ENCODE measurements at regions not wholly inside any gene's neighbourhood (a gene's known extent, or its start where the extent isn't known, plus 50 kb on each side); places are given as distances from the start of the nearest gene placed in this dataset.

GRCh38 chr1:219993554-219994433 lies 52.5 kb downstream of the EPRS1 start:
- no peaks in the 10 kb centered on the region for H3K79me2 ChIP-seq (ENCODE audit: insufficient read depth, low read length)
- no peaks in the 10 kb centered on the region for H4K20me1 ChIP-seq (ENCODE audit: insufficient read depth, low read length)
- H3K4me2 ChIP-seq (ENCODE audit: low read length) = no peak overlapping the region
- H3K27ac ChIP-seq (ENCODE audit: low read depth, low read length, poor library complexity, severe bottlenecking) = no peak overlapping the region
- H3K4me3 ChIP-seq (ENCODE audit: low read depth, low read length, poor library complexity, severe bottlenecking) = no peak overlapping the region
- H3K27me3 ChIP-seq (ENCODE audit: insufficient read depth, low read length) = no peaks in the 10 kb centered on the region
- no peak overlapping the region for H3K9ac ChIP-seq (ENCODE audit: low read length)
- H3K9me3 ChIP-seq (ENCODE audit: low read length) = no peaks in the 10 kb centered on the region
- H3F3A ChIP-seq (ENCODE audit: insufficient read depth, low read length) = no peaks in the 10 kb centered on the region
- no peaks in the 10 kb centered on the region for H3K9me2 ChIP-seq (ENCODE audit: low read depth, low read length)
- peaks cover 56% of the 10 kb centered on the region for H3K36me3 ChIP-seq (ENCODE audit: insufficient read depth, low read length)
- H2AFZ ChIP-seq (ENCODE audit: low read length) = no peak overlapping the region
- peaks cover 17% of the 10 kb centered on the region for H3K4me1 ChIP-seq (ENCODE audit: insufficient read depth, low read length, severe bottlenecking)
- TF ChIP-seq EZH2 (IDR thresholded peaks at IDR 0.05; ENCODE audit: borderline replicate concordance, low read length) = no peak
- no peak for TF ChIP-seq CTCF (IDR thresholded peaks at IDR 0.05; ENCODE audit: low read length)

GRCh38 chr1:219991919-219992318 lies 54.4 kb downstream of the EPRS1 start:
- H3K27me3 ChIP-seq (ENCODE audit: insufficient read depth, low read length) = no peaks in the 10 kb centered on the region
- no peaks in the 10 kb centered on the region for H3K9me2 ChIP-seq (ENCODE audit: low read depth, low read length)
- H3F3A ChIP-seq (ENCODE audit: insufficient read depth, low read length) = no peaks in the 10 kb centered on the region
- H3K4me1 ChIP-seq (ENCODE audit: insufficient read depth, low read length, severe bottlenecking) = peaks cover 27% of the 10 kb centered on the region
- TF ChIP-seq EZH2 (IDR thresholded peaks at IDR 0.05; ENCODE audit: borderline replicate concordance, low read length) (no peak), CTCF (IDR thresholded peaks at IDR 0.05; ENCODE audit: low read length) (no peak)
- H3K4me2 ChIP-seq (ENCODE audit: low read length) = no peak overlapping the region
- peaks cover 52% of the 10 kb centered on the region for H3K36me3 ChIP-seq (ENCODE audit: insufficient read depth, low read length)
- no peak overlapping the region for H3K9ac ChIP-seq (ENCODE audit: low read length)
- no peaks in the 10 kb centered on the region for H4K20me1 ChIP-seq (ENCODE audit: insufficient read depth, low read length)
- H3K27ac ChIP-seq (ENCODE audit: low read depth, low read length, poor library complexity, severe bottlenecking) = no peak overlapping the region
- H3K9me3 ChIP-seq (ENCODE audit: low read length) = no peaks in the 10 kb centered on the region
- no peak overlapping the region for H3K4me3 ChIP-seq (ENCODE audit: low read depth, low read length, poor library complexity, severe bottlenecking)
- no peak overlapping the region for H2AFZ ChIP-seq (ENCODE audit: low read length)
- H3K79me2 ChIP-seq (ENCODE audit: insufficient read depth, low read length) = no peaks in the 10 kb centered on the region

- Histone ChIP-seq H2AFZ (ENCODE audit: low read length) (no peak overlapping the region), H3K36me3 (ENCODE audit: insufficient read depth, low read length) (peaks cover 52% of the 10 kb centered on the region)
- no peak for TF ChIP-seq CTCF (IDR thresholded peaks at IDR 0.05; ENCODE audit: low read length)
- TF ChIP-seq EZH2 (IDR thresholded peaks at IDR 0.05; ENCODE audit: borderline replicate concordance, low read length) = no peak
These were observed 54.8 kb downstream of the EPRS1 start for GRCh38 chr1:219991511-219991810.

More at GRCh38 chr1:219991511-219991810, 54.8 kb downstream of the EPRS1 start:
- Histone ChIP-seq H3F3A (ENCODE audit: insufficient read depth, low read length) (no peaks in the 10 kb centered on the region), H3K9me3 (ENCODE audit: low read length) (no peaks in the 10 kb centered on the region), H3K4me3 (ENCODE audit: low read depth, low read length, poor library complexity, severe bottlenecking) (no peak overlapping the region), H3K9ac (ENCODE audit: low read length) (no peak overlapping the region), H3K4me1 (ENCODE audit: insufficient read depth, low read length, severe bottlenecking) (peaks cover 27% of the 10 kb centered on the region), H3K27ac (ENCODE audit: low read depth, low read length, poor library complexity, severe bottlenecking) (no peak overlapping the region), H3K27me3 (ENCODE audit: insufficient read depth, low read length) (no peaks in the 10 kb centered on the region), H3K9me2 (ENCODE audit: low read depth, low read length) (no peaks in the 10 kb centered on the region), H4K20me1 (ENCODE audit: insufficient read depth, low read length) (no peaks in the 10 kb centered on the region), H3K4me2 (ENCODE audit: low read length) (no peak overlapping the region), H3K79me2 (ENCODE audit: insufficient read depth, low read length) (no peaks in the 10 kb centered on the region)
